HG03175 (cell line): ENCODE measurements at regions not wholly inside any gene's neighbourhood (a gene's known extent, or its start where the extent isn't known, plus 50 kb on each side); places are given as distances from the start of the nearest gene placed in this dataset.

Experiments
- ATAC-seq: cut with Tn5 transposase; IDR thresholded peaks from one replicate; pipeline ENCODE4 v1.9.1; 2021; ENCODE audit warnings: mild to moderate bottlenecking, moderate library complexity; ENCODE audit not compliant: unreplicated experiment

GRCh38 chr9:108681851-108682590, 173.8 kb downstream of the ACTL7B start:
- no peak for ATAC-seq

DNA sequence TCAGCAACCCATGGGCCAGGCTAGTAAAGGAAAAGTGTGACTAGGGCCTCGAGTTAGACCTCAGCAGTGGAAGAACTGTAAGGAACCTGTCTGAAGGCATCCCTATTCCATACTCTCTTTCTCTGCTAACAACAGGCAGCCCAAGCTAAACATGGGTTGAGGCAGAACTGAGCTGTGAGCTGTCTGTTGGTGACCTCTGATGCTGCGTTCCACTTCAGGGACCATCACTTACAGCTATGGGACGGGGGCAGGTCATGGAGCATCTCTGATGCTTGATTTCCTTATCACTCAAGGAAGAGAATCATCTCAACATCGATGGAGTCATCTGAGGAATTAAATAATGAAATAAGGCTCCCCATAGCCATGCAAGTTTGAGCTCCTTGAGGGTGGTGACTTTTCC, 174.8 kb downstream of the ACTL7B start:
- ATAC-seq = no peak

- no peak for ATAC-seq
Measured at GRCh38 chr9:108677776-108678175, 178.0 kb downstream of the ACTL7B start.

DNA sequence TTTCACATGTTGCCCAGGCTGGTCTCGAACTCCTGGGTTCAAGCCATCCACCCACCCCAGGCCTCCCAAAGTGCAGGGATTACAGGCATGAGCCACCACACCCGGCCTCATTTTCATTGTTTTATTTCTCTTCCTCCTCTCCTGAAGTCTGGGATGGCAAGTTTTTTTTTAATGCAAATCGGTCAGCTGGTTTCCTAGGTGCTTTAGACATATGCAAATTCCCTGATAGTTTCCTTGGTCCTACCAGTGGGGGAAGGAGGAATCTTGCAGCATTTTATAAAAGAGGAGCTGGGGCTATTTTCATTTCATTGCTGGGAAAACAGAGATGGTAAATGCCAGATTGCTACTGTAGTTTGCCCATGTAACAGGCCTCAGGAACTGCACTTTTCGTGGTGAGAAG, 179.4 kb downstream of the ACTL7B start:
- ATAC-seq = no peak

DNA sequence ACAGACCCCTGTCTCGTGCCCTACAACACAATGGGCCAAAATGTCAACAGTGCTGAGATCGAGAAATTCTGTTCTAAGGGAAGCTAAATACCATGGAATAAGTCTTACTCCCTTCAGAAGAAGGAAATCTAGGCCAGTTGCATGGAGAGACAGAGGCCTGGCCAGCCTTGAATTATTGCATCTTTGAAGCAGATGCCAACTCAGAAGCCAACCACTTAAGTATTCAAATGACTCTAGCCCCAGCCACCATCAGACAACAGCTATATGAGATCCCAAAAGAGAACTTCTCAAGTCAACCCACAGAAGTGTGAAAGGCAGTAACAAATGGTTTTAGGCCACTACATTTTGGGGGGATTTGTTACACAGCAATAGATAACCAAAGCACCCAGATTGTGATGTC, 180.1 kb downstream of the ACTL7B start:
- no peak for ATAC-seq

- ATAC-seq = no peak
Measured at GRCh38 chr9:108674766-108675530, 180.8 kb downstream of the ACTL7B start.

GRCh38 chr9:108673386-108673785, 182.4 kb downstream of the ACTL7B start:
- no peak for ATAC-seq

GRCh38 chr9:108672475-108673190, 183.2 kb downstream of the ACTL7B start:
- ATAC-seq = no peak

- no peak for ATAC-seq
Measured at GRCh38 chr9:108671794-108672193, 184.0 kb downstream of the ACTL7B start.

DNA sequence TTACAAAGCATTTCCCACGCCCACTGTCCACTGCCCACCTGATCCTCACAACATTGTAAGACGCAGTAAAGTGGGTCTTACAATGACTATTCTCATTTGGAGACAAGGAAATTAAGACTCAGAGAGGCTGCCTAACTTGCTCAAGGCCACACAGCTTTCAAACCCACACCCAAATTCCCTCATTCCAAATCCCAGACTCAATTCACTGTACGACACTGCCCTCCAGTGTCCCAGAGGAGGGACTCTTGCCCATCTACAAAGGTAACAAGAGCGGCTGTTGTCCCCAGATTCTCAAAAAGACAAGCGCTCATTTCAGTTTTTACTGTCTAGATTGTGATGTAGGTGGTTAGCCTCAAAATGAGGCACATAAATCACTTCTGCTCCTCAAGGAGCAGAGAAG, 184.6 kb downstream of the ACTL7B start:
- ATAC-seq = no peak

- ATAC-seq = no peak
Measured at GRCh38 chr9:108668938-108669335, 186.8 kb downstream of the ACTL7B start.

DNA sequence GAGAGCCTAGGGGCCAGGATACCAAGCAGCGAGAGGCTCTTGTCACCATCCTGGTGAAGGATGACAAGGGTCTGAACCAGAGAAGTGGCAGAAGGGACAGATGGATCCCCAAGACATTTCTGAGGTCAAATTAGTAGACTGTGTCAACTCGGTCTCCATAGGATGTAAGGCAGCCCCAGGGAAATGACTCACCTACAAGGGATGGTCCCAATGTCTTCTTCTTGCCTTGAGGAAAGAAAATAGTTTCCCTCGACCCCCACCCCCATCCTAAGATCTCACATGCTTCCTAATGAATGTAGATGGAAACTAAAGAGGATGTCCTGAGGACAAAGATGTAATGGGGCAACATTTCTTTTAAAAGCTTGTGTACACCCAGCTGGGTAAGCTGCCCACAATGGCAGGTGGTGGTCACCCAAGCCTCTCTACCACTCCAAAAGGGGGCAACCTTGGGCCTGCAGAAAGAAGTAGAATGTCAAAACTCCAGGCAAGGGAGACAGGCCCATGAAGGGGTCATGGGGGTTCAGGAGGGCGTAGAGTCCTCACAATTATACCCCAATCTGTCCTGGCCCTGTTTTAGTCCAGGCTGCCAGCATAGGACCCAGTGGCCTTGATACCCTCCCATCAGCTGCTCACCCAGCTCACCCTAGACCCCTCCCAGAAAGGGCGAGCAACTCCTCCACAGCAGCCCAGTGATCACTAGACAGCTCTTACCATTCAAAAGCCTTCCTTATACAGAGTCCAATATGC, 187.4 kb downstream of the ACTL7B start:
- no peak for ATAC-seq

- no peak for ATAC-seq
Measured at GRCh38 chr9:108666240-108666784, 189.5 kb downstream of the ACTL7B start.

DNA sequence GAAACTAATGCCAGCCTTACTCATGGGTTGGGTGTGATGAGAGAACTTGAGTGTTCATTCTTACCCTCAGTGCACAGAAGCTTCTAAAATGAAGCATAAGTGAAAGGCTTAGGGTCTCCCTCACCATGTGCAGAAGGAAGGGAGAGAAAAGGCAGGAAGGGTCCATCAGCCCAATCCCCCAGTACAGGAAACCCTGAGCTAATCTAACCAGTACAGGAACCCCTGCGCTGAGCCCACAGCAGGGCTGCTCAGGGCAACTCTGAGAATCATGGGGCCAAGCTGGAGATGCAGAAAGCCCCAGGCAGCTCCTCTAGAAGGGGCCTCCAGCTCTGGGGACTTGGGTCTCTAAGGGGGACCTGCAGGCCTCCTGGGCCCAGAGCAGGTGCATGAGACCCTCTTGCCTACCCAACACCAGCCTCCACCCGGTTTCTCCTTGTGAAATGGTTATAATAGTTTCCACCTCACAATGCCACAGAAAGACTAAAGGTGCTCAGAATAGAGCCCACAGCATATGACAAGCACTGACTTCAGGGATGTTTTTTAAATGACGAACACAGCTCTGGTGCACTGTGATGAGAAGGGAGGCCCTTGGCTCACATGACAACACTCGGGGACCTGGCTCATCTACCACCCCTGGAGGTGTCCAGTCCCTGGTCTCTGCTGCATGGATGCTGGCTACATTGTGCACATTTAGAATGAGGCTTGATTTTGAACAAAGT, 190.1 kb downstream of the ACTL7B start:
- ATAC-seq = no peak

GRCh38 chr9:108664309-108665255, 191.2 kb downstream of the ACTL7B start:
- no peak for ATAC-seq

DNA sequence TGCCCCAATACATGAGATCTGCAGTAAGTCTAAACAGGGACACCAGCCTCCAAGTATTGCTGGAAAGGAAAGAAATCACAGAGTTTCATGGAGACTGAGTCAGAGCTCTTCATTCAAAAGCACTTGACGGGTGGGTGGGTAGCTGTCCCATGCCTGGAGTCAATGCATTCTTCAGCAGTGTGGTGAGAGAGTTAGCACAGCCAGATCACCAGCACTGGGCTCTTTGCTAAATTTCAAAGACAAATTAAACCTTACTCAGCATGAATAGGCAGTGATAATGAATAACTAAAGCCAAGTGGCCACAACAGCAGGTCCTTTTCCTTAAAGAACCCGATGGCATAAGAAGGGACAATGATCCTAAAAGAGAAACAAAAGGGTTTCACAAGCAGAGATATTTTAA, 192.4 kb downstream of the ACTL7B start:
- ATAC-seq = no peak

DNA sequence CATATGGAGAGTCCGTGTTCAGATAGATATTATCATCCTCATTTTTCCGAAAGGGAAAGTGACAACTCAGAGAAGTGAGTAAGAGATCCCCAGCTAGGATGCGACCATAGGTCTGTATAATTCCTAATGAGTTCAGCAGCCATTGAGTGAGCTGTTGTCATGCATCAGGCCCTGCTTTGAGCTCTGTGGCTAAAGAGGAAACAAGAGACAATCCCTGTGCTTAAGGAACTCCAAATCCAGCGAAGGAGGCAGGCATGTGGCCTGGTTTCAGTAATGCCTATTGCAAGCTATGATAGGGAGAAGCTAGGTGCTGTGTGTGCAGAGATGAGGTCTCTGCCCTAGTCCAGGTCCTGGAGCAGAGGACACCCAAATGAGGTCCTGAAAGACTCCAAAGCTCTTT, 192.8 kb downstream of the ACTL7B start:
- no peak for ATAC-seq

DNA sequence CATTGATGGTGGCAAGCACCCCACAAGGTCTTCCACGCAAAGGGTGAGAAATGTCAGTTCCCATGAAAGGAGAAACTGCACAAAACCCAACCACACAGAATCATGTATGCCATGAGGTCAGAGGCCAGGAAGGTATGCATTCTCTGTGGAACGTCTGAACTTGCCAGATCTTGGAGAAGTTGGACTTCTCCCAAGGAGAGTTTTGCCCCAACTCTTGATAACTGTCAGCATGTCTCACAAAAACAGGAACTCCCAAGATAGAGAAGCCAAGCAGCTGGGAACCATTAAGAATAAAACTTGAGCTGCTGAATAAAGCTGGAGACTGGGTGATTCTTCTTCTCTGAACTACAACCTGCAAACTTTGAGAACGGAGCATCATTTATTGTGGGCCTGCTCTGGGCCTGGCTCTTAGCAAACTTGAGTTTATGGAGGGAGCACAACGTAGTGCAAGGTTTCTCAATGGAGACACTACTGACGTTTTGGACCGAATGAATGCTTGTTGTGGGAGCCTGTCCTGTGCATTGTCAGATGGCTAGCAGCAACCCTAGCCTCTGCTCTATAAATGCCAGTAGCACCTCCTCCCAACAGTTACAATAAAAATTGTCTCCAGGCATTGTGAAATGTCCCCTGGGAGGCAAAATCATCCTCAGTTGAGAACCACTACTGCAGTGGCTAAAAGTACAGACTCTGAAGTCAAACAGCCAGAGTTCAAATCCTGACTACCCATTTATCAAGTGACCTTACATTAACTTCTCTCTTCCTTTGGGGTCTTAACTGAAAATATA, 193.5 kb downstream of the ACTL7B start:
- ATAC-seq = no peak
